ENCODE measurements at regions not wholly inside any gene's neighbourhood (a gene's known extent, or its start where the extent isn't known, plus 50 kb on each side); places are given as distances from the start of the nearest gene placed in this dataset.
"Not testable (repeated sequence)": the region's sequence is repeated elsewhere in the genome, so short reads cannot be mapped to it uniquely, and the experiment has no call there.

DNA sequence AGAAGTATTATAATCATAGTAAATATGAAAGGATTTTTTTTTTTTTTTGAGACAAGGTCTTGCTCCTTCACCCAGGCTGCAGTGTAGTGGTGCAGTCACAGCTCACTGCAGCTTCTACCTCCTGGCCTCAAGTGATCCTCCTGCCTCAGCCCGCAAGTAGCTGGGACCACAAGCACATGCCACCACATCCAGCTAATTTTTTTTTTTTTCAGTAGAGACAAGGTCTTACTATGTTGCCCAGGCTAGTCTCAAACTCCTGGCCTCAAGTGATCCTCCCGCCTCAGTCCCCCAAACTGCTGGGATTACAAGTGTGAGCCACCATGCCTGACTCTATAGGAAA is 86.2 kb upstream of the FOXN2 start:
- no peak for FAIRE-seq

DNA sequence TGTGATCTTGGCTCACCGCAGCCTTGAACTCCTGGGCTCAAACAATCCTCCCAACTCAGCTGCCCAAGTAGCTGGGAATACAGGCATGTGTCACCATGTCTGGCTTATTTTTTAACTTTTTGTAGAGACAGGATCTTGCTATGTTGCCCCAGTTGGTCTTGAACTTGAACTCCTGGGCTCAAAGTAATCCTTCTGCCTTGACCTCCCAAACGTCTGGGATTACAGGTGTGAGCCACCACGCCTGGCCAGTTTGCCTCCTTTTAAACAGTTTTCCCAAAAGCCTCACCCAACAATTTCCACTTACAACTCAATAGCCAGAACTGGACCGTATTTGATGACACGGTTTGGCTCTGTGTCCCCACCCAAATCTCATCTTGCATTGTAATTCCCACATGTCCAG is 85.4 kb upstream of the FOXN2 start:
- FAIRE-seq = no peak

DNA sequence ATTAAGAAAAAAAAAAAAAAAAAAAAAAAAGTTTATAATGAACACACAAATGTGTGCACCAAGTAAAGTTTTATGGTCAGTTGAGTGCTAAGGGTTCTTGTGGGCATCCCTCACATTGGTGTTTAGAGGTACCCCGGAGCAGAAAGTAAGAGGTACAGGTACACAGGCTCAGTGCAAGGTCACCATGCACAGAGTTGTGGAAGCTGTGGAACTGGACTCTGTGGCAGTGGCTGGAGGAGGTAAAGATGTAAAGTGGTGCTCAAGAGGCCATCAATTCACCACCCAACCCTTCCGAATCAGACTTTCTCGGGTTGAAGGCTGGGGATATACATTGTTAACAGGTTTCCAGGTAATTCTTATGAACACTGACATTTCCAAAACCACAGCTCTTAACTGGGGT is 83.6 kb upstream of the FOXN2 start:
- no peak for FAIRE-seq

DNA sequence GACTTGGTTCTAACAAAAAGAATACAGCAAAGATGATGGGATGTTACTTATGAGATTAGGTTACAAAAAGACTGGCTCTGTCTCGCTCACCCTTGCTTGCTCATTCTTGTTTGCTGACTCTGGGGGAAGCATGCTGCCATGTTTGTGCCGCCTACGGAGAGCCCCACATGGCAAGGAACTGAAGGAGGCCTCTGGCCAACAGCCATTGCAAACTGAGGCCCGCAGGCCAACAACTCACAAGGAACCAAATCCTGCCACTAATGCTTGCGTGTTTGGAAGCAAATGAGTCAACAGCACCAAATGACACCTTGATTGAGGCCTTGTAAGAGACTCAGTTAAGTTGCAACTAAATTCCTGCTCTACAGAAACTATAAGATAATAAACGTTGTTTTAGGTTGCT is 82.1 kb upstream of the FOXN2 start:
- no peak for FAIRE-seq

DNA sequence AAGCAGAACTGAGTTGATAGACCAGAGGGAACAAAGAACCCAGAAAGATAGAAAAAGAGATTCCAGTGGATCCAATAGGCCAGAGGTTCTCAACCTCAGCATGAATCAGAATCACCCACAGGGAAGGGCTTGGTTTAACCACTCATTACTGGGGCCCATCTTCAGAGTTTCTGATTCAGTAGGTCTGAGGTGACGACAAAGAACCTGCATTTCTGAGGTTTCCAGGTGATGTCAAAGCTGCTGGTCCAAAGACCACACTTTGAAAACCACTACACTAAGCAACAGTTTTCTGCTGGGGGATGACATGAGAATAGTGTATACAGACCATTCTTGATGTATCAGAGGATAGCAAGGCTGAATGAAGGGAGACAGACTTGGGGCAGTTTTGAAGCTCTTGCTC is 81.5 kb upstream of the FOXN2 start:
- no peak for FAIRE-seq

DNA sequence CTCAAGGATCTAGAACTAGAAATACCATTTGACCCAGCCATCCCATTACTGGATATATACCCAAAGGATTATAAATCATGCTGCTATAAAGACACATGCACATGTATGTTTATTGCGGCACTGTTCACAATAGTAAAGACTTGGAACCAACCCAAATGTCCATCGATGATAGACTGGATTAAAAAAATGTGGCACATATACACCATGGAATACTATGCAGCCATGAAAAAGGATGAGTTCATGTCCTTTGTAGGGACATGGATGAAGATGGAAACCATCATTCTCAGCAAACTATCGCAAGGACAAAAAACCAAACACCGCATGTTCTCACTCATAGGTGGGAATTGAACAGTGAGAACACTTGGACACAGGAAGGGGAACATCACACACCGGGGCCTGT is 80.7 kb upstream of the FOXN2 start:
- FAIRE-seq = not testable (repeated sequence)

DNA sequence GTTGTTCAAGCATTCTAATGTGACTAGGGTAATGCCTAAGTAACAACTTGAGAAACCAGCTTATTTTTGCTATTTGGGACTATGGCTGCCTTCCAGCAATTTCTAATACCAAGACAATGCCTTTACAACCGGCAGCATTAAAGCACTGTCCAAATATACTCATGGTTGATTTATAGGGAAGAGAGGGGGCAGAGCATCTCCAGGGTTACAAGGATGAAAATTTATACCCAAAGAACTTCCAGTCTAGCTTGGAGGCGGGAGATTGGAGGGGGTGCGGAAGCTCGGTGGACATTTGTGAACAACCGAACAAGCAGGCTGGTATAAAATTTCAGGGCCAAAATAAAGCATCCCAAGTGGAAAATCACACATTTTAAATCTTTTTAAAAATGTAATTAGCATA is 79.4 kb upstream of the FOXN2 start:
- FAIRE-seq = no peak

DNA sequence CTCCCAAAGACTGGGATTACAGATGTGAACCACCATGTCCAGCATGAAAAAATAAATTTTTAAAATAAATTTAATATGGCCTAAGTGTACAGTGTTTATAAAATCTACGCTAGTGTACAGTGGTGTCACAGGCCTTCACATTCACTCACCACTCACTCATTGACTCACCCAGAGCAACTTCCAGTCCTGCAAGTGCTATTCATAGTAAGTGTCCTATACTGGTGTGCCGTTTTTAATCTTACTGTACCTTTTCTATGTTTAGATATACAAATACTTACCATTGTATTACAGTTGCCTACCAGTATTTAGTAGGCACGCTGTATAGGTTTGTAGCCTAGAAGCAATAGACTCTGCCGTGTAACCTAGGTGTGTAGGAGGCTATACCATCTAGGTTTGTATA is 76.1 kb upstream of the FOXN2 start:
- no peak for FAIRE-seq

DNA sequence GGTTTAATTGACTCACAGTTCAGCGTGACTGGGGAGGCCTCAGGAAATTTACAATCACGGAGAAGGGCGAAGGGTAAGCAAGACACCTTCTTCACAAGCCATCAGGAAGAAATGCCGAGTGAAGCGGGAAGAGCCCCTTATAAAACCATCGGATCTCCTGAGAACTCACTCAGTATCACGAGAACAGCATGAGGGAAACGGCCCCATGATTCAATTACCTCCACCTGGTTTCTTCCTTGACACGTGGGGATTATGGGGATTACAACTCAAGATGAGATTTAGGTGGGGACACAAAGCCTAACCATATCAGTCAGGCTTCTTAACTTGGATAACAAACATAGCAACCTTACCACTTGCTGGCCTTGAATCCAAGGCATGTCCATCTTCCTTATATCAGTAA is 73.6 kb upstream of the FOXN2 start:
- no peak for FAIRE-seq

DNA sequence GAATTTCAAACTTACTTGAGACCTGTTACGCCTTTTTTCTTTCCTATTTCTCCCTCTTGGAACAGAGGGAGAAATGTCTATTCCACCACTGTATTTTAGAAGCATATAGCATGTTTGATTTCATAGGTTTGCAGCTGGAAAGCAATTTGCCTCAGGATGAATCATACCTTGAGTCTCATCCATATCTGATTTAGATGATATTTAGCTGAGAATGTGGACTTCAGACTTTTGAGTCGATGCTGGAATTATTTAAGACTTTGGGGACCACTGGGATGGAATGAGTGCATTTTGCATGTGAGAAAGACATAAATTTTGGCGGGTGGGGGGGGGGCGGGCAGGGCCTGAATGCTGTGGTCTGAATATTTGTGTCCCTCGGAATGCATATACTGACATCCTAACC is 67.3 kb upstream of the FOXN2 start:
- no peak for FAIRE-seq

DNA sequence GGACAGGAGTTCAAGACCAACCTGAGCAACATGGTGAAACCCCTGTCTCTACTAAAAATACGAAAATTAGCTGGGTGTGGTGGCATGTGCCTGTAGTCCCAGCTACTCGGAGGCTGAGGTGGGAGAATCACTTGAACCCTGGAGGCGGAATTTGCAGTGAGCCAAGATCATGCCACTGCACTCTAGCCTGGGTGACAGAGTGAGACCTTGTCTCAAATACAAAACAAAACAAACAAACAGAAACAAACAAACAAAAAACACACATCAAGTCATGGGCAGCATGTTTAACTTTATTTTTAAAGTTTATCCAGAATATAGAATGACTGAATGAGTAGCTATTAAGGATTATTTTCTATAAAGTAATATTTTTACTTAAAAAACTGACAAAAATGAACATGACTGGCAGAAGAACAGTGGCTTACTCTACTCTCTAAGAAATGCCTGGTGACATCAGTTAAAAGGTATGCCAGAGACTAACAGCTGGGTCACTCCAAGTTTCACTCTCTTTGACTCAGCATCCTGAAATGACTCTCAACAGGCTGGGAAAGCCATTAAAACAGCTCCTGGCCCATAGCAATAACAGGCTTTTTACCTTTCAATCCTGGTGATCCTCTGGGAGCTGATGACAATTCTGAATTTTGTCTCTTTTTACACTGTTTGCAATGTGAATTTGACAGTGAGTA is 66.1 kb upstream of the FOXN2 start:
- no peak for FAIRE-seq

DNA sequence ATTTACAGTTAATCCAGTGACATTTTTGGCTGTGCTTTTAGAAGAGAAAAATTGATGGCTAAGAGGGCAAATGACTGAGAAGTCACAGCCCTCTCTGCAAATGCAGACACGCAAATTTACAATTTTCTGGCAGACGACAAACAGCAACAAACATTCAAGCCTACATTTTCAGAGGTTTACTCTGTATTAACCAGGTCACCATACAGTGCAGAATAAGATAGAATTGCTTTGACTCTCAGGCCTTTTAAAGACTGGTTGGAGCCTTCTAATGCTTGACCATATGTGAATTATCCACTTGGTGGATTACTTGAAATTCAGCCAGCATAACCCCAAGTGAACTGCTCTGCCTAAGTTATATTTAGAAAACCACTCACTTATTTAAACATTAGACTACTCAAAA is 65.5 kb upstream of the FOXN2 start:
- no peak for FAIRE-seq

DNA sequence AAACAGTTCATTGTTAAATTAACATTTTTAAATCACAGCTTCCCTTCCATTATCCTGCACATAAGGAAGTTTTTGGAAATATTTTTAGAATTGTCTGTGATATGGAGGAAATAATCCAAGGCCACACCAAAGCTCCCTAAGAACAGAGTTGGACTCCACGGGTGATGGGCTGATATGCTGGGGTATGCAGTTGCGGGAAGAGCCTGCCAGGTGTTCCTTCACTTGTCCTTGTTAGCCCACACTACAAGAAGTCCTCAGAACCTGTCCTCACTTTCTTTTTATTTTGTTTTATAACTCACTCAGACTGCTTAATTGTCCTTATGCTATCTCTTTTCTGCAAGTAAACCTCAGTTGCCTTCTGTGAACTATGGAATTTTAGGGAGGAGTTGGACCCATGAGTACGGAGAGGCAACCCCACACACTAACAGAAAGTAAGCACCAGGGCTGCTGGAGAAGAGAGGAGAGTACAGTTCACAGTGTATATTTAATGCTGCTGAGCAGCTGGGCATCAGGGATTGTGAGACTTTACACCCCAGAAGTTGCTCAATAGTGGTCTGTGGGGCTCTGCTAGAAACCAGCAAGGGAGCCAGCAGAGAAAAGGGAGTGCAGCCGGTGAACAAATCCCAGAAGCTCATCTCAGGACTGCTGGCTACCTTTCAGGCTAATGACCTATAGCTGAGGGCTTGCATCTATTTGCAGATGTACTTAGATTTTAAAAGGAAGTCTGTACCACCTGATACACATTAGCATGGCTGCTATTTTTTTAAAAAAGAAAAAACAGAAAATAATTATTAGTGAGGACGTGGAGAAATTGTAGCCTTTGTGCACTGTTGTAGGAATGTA is 64.6 kb upstream of the FOXN2 start:
- no peak for FAIRE-seq

DNA sequence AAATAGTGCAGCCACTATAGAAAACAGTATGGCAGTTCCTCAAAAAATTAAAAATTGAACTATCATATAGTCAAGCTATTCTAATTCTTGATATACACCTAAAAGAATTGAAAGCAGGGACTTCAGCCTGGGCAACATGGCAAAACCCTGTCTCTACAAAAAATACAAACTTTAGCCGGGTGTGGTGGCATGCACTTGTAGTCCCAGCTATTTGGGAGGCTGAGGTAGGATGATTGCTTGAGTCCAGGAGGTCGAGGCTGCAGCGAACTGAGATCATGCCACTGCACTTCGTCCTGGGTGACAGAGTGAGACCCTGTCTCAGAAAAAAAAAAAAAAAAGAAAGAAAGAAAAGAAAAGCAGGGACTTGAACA is 64.0 kb upstream of the FOXN2 start:
- FAIRE-seq = no peak

DNA sequence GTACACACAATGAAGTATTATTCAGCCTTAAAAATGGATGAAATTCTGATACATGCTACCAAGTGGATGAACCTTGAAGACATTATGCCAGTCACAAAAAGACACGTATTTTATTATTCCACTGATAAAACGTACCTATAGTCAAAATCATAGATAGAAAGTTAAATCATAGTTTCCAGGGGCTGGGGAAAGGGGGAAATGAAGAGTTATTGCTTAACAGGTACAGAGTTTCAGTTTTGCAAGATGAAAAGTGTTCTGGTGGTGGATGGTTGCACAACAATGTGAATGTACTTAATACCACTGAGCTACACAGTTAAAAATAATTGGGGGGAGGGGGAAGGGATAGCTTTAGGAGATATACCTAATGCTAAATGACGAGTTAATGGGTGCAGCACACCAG is 63.5 kb upstream of the FOXN2 start:
- no peak for FAIRE-seq

DNA sequence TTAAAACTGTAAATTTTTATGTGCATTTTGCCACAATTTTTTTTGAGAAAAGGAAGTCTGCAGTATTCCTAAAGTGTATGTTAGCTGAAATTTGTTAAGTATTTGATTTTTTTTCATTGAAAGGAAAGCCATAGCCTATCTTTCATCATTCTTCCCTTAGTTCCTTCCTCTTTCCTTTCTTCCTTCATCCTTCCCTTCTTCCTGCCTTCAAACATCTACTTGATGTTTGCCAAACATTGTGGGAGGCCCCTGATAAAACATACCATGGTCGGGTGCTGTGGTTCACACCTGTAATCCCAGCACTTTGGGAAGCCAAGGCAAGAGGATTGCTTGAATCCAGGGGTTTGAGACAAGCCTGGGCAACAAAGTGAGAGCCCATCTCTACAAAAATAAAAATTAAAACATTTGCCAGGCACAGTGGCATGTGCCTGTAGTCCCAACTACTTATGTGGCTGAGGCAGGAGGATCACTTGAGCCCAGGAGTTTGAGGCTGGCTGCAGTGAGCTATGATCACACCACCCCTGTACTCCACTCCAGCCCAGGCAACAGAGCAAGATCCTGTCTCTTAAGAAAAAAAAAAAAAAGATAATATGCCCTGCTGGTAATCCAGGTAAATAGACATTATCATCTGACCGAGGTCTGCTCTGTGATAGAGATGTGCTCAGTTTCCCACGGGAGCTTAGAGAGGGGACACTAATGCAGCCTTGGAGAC is 62.9 kb upstream of the FOXN2 start:
- FAIRE-seq = no peak

DNA sequence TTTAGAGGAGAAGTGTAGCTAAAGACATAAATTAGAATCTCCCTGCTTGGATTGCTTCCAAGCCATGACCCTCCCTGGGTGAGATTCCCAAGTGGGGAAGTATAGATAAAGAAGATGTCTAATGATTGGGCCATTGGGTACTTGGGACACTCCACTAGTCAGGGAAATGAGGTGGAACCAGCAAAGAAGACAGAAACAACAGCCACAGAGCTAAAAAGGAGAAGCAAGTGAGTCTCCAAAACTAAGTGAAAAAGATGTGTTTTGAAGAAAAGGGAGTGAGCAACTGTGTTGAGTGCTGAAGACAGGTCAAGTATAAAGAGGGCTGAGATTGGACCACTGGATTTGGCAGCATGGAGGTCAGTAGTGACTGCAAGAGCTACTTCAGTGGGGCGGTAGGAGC is 61.2 kb upstream of the FOXN2 start:
- no peak for FAIRE-seq

DNA sequence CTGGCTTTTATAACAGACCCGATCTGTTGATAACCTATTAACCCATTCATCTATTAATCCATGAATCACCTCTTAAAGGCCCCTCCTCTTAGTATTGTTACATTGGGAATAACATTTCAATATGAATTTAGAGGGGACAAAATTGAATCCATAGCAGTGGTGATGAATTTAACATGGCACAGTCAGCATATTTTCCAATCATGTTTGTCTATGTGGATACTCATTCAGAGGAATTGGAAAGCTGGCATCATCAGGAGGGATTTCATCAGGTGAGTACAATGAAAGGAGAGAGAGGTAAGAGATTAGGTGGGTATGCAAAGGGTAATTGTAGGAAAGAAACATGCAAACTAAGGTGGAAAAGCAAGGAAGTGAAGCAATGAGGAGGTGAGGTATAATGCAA is 59.6 kb upstream of the FOXN2 start:
- no peak for FAIRE-seq

DNA sequence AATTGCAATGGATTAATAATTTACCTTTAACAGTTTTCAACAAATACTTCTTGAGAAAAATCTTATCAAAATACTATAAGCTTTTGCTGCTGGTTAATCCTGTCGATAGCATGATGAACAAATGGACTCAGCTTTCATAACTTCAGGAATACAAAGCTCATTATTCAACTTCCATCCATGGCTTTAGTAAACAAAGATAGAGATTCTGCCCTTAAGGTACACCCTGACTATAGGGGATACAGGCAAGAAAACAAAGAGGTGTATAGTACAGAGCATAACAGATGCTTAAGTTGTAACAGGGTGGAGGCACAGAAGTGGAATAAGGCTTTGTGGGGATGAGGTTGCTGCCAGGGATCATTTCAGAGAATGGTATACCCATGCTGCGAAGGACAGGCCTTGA is 57.0 kb upstream of the FOXN2 start:
- no peak for FAIRE-seq

DNA sequence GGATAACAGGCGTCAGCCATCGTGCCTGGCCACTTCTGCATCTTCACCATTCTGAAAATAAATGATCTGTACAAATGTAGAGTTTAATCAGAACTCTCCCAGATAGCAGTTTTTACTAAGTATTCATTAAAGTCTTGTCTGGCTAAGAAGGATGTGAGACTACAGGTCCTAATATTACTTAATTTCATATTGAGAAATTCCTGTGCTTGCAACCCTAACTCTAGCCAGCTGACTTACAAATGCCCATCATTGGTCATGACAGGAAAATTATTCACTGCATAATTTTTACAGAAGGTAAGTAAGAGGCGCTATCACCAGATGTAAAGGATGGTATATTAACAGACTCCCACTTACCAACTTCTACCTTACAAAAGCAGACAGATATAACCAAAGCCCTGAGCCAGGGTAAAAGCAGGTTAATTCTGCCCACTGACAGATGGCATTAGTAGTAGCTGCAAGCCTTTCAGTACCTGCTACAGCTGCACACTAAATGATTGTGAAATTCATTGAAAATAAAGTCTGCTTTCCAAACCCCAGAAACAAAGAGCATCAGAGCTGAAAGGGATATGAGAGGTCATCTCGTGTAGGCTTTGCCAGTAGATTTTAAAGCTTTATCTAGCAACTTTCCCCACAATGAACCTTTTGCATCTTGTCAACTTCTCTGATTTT is 55.9 kb upstream of the FOXN2 start:
- FAIRE-seq = no peak

DNA sequence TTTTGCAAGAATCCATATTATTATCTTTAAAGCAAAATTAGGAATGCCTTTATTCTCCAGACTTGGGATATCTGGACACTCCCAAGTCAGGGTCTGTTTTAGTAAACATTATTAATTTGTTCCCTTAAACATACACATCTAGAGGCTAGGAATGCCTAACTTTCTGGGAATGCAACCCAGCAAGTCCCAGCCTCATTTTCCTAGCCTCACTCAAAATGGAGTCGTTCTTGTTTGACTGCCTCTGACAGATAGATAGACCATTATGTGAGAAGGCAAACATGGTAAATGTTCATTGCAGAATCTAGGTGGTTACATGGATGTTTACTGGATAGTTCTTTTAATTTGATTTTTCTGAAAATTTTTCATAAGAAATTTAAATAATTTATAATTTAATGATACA is 54.7 kb upstream of the FOXN2 start:
- no peak for FAIRE-seq

DNA sequence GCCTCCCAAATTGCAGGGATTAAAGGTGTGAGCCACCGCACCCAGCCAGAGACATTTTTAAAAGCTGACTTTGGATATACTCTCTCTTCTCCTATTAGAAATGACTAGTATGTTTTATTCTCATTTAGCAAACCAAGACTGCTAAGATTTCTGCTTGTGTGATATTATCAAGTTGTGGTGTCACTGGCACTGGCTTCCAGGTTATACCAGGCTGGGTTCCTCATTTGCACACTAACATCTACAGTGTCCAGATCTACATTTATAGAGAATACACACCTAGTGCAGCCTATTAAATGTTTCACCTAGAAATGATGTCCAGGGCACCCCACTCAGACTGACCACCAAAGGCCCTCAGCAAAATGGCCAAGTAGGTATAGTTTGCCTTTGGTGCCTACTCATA is 49.9 kb upstream of the FOXN2 start:
- FAIRE-seq = no peak
